ENCODE measurements at regions not wholly inside any gene's neighbourhood (a gene's known extent, or its start where the extent isn't known, plus 50 kb on each side); places are given as distances from the start of the nearest gene placed in this dataset.
"Not testable (repeated sequence)": the region's sequence is repeated elsewhere in the genome, so short reads cannot be mapped to it uniquely, and the experiment has no call there.

GRCh38 chr5:145463634-145464033 lies 371.5 kb downstream of the PRELID2 start:
- no peak for DNase-seq (ENCODE audit: low spot score)

- DNase-seq (ENCODE audit: low spot score) = no peak
Observed at GRCh38 chr5:145462525-145462924, 372.6 kb downstream of the PRELID2 start.

GRCh38 chr5:145450286-145450885 lies 384.8 kb downstream of the PRELID2 start:
- peak; percentile 23 for DNase-seq (ENCODE audit: low spot score)

GRCh38 chr5:145449794-145450193 lies 385.3 kb downstream of the PRELID2 start:
- DNase-seq (ENCODE audit: low spot score) = no peak

GRCh38 chr5:145446875-145447274 lies 388.3 kb downstream of the PRELID2 start:
- DNase-seq (ENCODE audit: low spot score) = not testable (repeated sequence)

- DNase-seq (ENCODE audit: low spot score) = no peak
Observed at GRCh38 chr5:145446412-145446811, 388.7 kb downstream of the PRELID2 start.

GRCh38 chr5:145445027-145445426 lies 390.1 kb downstream of the PRELID2 start:
- DNase-seq (ENCODE audit: low spot score) = no peak

GRCh38 chr5:145443964-145444363 lies 391.2 kb downstream of the PRELID2 start:
- DNase-seq (ENCODE audit: low spot score) = no peak

GRCh38 chr5:145443366-145443765 lies 391.8 kb downstream of the PRELID2 start:
- DNase-seq (ENCODE audit: low spot score) = no peak

- not testable (repeated sequence) for DNase-seq (ENCODE audit: low spot score)
Observed at GRCh38 chr5:145442661-145443060, 392.5 kb downstream of the PRELID2 start.

- DNase-seq (ENCODE audit: low spot score) = no peak
Observed at GRCh38 chr5:145441228-145441627, 393.9 kb downstream of the PRELID2 start.

- DNase-seq (ENCODE audit: low spot score) = no peak
Observed at GRCh38 chr5:145437627-145438026, 397.5 kb downstream of the PRELID2 start.

GRCh38 chr5:145433077-145433476 lies 402.1 kb downstream of the PRELID2 start:
- DNase-seq (ENCODE audit: low spot score) = no peak

GRCh38 chr5:145429170-145429569 lies 406.0 kb downstream of the PRELID2 start:
- no peak for DNase-seq (ENCODE audit: low spot score)

- DNase-seq (ENCODE audit: low spot score) = no peak
Observed at GRCh38 chr5:145408048-145408341, 427.1 kb downstream of the PRELID2 start.

- no peak for DNase-seq (ENCODE audit: low spot score)
Observed at GRCh38 chr5:145407300-145408047, 427.7 kb downstream of the PRELID2 start.

- no peak for DNase-seq (ENCODE audit: low spot score)
Observed at GRCh38 chr5:145403992-145404391, 431.1 kb downstream of the PRELID2 start.

- peak; percentile 2 for DNase-seq (ENCODE audit: low spot score)
Observed at GRCh38 chr5:145396888-145397287, 438.3 kb downstream of the PRELID2 start.

GRCh38 chr5:145395151-145395550 lies 440.0 kb downstream of the PRELID2 start:
- not testable (repeated sequence) for DNase-seq (ENCODE audit: low spot score)

- no peak for DNase-seq (ENCODE audit: low spot score)
Observed at GRCh38 chr5:145393426-145393825, 441.7 kb downstream of the PRELID2 start.

GRCh38 chr5:145389047-145389446 lies 446.1 kb downstream of the PRELID2 start:
- no peak for DNase-seq (ENCODE audit: low spot score)

GRCh38 chr5:145385276-145385675 lies 449.9 kb downstream of the PRELID2 start:
- DNase-seq (ENCODE audit: low spot score) = no peak

GRCh38 chr5:145378226-145378625 lies 456.9 kb downstream of the PRELID2 start:
- no peak for DNase-seq (ENCODE audit: low spot score)

- peak; percentile 25 for DNase-seq (ENCODE audit: low spot score)
Observed at GRCh38 chr5:145375521-145375920, 459.6 kb downstream of the PRELID2 start.

All from kidney tubule cell (primary cell).